B cell (primary cell): ENCODE measurements at regions not wholly inside any gene's neighbourhood (a gene's known extent, or its start where the extent isn't known, plus 50 kb on each side); places are given as distances from the start of the nearest gene placed in this dataset.

Experiments
- EZH2 ChIP-seq: IDR thresholded peaks from 2 replicates; pipeline ENCODE4 v1.6.1; 2012; ENCODE audit warnings: borderline replicate concordance, low read depth, mild to moderate bottlenecking, moderate library complexity, low read length; ENCODE audit not compliant: insufficient read depth, poor library complexity, severe bottlenecking
- TF ChIP-seq, protein P1 (sequence below): fragments of 200-600 bp; IDR thresholded peaks from one replicate; pipeline ENCODE4 v1.8.0; 2022; ENCODE audit warnings: antibody characterized with exemption, mild to moderate bottlenecking

DNA sequence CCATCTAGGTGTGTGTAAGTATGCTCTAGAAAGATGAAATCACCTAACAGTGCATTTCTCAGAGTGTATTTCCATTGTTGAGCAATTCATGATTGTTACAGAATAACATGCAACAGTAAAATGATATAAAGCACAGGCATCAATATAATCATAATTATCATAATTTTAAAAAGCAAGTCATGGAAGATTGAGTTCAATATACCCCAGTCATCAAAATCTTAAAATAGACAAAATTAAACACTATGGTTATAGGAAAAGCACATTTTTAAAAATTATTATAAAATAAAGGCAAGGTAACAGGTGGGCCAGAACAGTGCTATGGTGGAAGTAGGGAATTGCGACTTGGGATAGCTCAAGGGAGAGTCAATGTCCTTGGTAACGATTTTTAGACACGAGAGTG lies 555.4 kb upstream of the VRK2 start:
- TF ChIP-seq, protein P1, sequence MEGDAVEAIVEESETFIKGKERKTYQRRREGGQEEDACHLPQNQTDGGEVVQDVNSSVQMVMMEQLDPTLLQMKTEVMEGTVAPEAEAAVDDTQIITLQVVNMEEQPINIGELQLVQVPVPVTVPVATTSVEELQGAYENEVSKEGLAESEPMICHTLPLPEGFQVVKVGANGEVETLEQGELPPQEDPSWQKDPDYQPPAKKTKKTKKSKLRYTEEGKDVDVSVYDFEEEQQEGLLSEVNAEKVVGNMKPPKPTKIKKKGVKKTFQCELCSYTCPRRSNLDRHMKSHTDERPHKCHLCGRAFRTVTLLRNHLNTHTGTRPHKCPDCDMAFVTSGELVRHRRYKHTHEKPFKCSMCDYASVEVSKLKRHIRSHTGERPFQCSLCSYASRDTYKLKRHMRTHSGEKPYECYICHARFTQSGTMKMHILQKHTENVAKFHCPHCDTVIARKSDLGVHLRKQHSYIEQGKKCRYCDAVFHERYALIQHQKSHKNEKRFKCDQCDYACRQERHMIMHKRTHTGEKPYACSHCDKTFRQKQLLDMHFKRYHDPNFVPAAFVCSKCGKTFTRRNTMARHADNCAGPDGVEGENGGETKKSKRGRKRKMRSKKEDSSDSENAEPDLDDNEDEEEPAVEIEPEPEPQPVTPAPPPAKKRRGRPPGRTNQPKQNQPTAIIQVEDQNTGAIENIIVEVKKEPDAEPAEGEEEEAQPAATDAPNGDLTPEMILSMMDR = no peak
- TF ChIP-seq EZH2 = no peak
